HUES6 (cell line): ENCODE measurements at regions not wholly inside any gene's neighbourhood (a gene's known extent, or its start where the extent isn't known, plus 50 kb on each side); places are given as distances from the start of the nearest gene placed in this dataset.

Source experiments
- H3K27ac ChIP-seq: 2 replicates; pipeline ENCODE4 v1.7.0; 2013; ENCODE audit warnings: low read depth, mild to moderate bottlenecking, low read length, inconsistent platforms
- H3K27me3 ChIP-seq: 2 replicates; pipeline ENCODE4 v1.6.1; 2013; ENCODE audit warnings: low read length; ENCODE audit not compliant: control insufficient read depth, insufficient read depth
- H3K36me3 ChIP-seq: 2 replicates; pipeline ENCODE4 v1.6.1; 2013; ENCODE audit warnings: low read length; ENCODE audit not compliant: control insufficient read depth, insufficient read depth
- H3K4me1 ChIP-seq: 2 replicates; pipeline ENCODE4 v1.6.1; 2013; ENCODE audit warnings: low read length; ENCODE audit not compliant: control insufficient read depth, insufficient read depth
- H3K4me3 ChIP-seq: 2 replicates; pipeline ENCODE4 v1.5.1; 2013; ENCODE audit warnings: low read depth, low read length
- H3K9ac ChIP-seq: one replicate; pipeline ENCODE4 v1.6.1; 2013; ENCODE audit warnings: mild to moderate bottlenecking, low read length
- H3K9me3 ChIP-seq: 2 replicates; pipeline ENCODE4 v1.6.1; 2013; ENCODE audit warnings: low read depth, low read length; ENCODE audit not compliant: control insufficient read depth, insufficient read depth

GRCh38 chr18:78517328-78517727 lies 462.3 kb upstream of the SALL3 start:
- H3K27me3 ChIP-seq, result no peaks in the 10 kb centered on the region

GRCh38 chr18:78517973-78518372 lies 461.6 kb upstream of the SALL3 start:
- no peaks in the 10 kb centered on the region for H3K4me1 ChIP-seq
- H3K4me3 ChIP-seq, result no peak overlapping the region
- H3K9me3 ChIP-seq, result no peaks in the 10 kb centered on the region
- no peaks in the 10 kb centered on the region for H3K27me3 ChIP-seq
- no peaks in the 10 kb centered on the region for H3K36me3 ChIP-seq
- no peak overlapping the region for H3K9ac ChIP-seq
- H3K27ac ChIP-seq, result no peak overlapping the region

More at GRCh38 chr18:78517328-78517727, 462.3 kb upstream of the SALL3 start:
- Histone ChIP-seq H3K36me3 (no peaks in the 10 kb centered on the region), H3K27ac (no peak overlapping the region), H3K4me1 (no peaks in the 10 kb centered on the region), H3K4me3 (no peak overlapping the region), H3K9me3 (no peaks in the 10 kb centered on the region), H3K9ac (no peak overlapping the region)

GRCh38 chr18:78518805-78519204 lies 460.8 kb upstream of the SALL3 start:
- H3K4me3 ChIP-seq, result no peak overlapping the region

GRCh38 chr18:78519394-78520062 lies 460.1 kb upstream of the SALL3 start:
- Histone ChIP-seq H3K9me3 (no peaks in the 10 kb centered on the region), H3K4me1 (no peaks in the 10 kb centered on the region), H3K9ac (no peak overlapping the region)

More at GRCh38 chr18:78518805-78519204, 460.8 kb upstream of the SALL3 start:
- H3K36me3 ChIP-seq, result no peaks in the 10 kb centered on the region
- H3K4me1 ChIP-seq, result no peaks in the 10 kb centered on the region
- no peaks in the 10 kb centered on the region for H3K9me3 ChIP-seq
- H3K27ac ChIP-seq, result no peak overlapping the region
- no peak overlapping the region for H3K9ac ChIP-seq
- H3K27me3 ChIP-seq, result no peaks in the 10 kb centered on the region

GRCh38 chr18:78521136-78521535 lies 458.5 kb upstream of the SALL3 start:
- Histone ChIP-seq H3K9me3 (no peaks in the 10 kb centered on the region), H3K27me3 (no peaks in the 10 kb centered on the region), H3K9ac (no peak overlapping the region), H3K4me3 (no peak overlapping the region), H3K36me3 (no peaks in the 10 kb centered on the region), H3K27ac (no peak overlapping the region), H3K4me1 (no peaks in the 10 kb centered on the region)

More at GRCh38 chr18:78519394-78520062, 460.1 kb upstream of the SALL3 start:
- H3K36me3 ChIP-seq, result no peaks in the 10 kb centered on the region
- H3K27ac ChIP-seq, result no peak overlapping the region
- H3K4me3 ChIP-seq, result no peak overlapping the region
- no peaks in the 10 kb centered on the region for H3K27me3 ChIP-seq

GRCh38 chr18:78521744-78522143 lies 457.9 kb upstream of the SALL3 start:
- Histone ChIP-seq H3K4me1 (no peaks in the 10 kb centered on the region), H3K27ac (no peak overlapping the region), H3K36me3 (no peaks in the 10 kb centered on the region), H3K4me3 (no peak overlapping the region), H3K9ac (no peak overlapping the region), H3K9me3 (no peaks in the 10 kb centered on the region), H3K27me3 (no peaks in the 10 kb centered on the region)

GRCh38 chr18:78522507-78522906 lies 457.1 kb upstream of the SALL3 start:
- no peaks in the 10 kb centered on the region for H3K9me3 ChIP-seq
- no peak overlapping the region for H3K4me3 ChIP-seq
- no peak overlapping the region for H3K9ac ChIP-seq
- no peak overlapping the region for H3K27ac ChIP-seq
- no peaks in the 10 kb centered on the region for H3K27me3 ChIP-seq
- H3K36me3 ChIP-seq, result no peaks in the 10 kb centered on the region
- H3K4me1 ChIP-seq, result no peaks in the 10 kb centered on the region

- Histone ChIP-seq H3K9ac (no peak overlapping the region), H3K4me1 (no peaks in the 10 kb centered on the region), H3K9me3 (no peaks in the 10 kb centered on the region), H3K4me3 (no peak overlapping the region), H3K27ac (no peak overlapping the region), H3K27me3 (no peaks in the 10 kb centered on the region), H3K36me3 (no peaks in the 10 kb centered on the region)
Observed at GRCh38 chr18:78523850-78524249, 455.8 kb upstream of the SALL3 start.

GRCh38 chr18:78525366-78526111 lies 454.1 kb upstream of the SALL3 start:
- no peak overlapping the region for H3K27ac ChIP-seq
- no peaks in the 10 kb centered on the region for H3K27me3 ChIP-seq
- H3K9me3 ChIP-seq, result no peaks in the 10 kb centered on the region
- H3K9ac ChIP-seq, result no peak overlapping the region
- no peaks in the 10 kb centered on the region for H3K4me1 ChIP-seq
- no peaks in the 10 kb centered on the region for H3K36me3 ChIP-seq
- H3K4me3 ChIP-seq, result no peak overlapping the region

- no peak overlapping the region for H3K4me3 ChIP-seq
- no peaks in the 10 kb centered on the region for H3K36me3 ChIP-seq
- H3K27me3 ChIP-seq, result no peaks in the 10 kb centered on the region
- H3K27ac ChIP-seq, result no peak overlapping the region
- no peaks in the 10 kb centered on the region for H3K9me3 ChIP-seq
- H3K4me1 ChIP-seq, result no peaks in the 10 kb centered on the region
- no peak overlapping the region for H3K9ac ChIP-seq
Observed at GRCh38 chr18:78526275-78526674, 453.3 kb upstream of the SALL3 start.

GRCh38 chr18:78526923-78527711 lies 452.5 kb upstream of the SALL3 start:
- H3K9ac ChIP-seq, result no peak overlapping the region
- H3K4me3 ChIP-seq, result no peak overlapping the region
- no peaks in the 10 kb centered on the region for H3K4me1 ChIP-seq
- H3K9me3 ChIP-seq, result no peaks in the 10 kb centered on the region
- no peaks in the 10 kb centered on the region for H3K36me3 ChIP-seq
- H3K27me3 ChIP-seq, result no peaks in the 10 kb centered on the region
- no peak overlapping the region for H3K27ac ChIP-seq
